Osteocyte (in vitro differentiated cells): ENCODE measurements at regions not wholly inside any gene's neighbourhood (a gene's known extent, or its start where the extent isn't known, plus 50 kb on each side); places are given as distances from the start of the nearest gene placed in this dataset.
A peak's percentile ranks its signal among the peaks of the same experiment; 100 is the strongest.
"Not testable (repeated sequence)": the region's sequence is repeated elsewhere in the genome, so short reads cannot be mapped to it uniquely, and the experiment has no call there.

Experiments
- DNase-seq: peaks from one replicate; pipeline ENCODE4 v3.0.0; 2021; ENCODE audit warnings: mixed read lengths; ENCODE audit not compliant: unreplicated experiment; ENCODE audit errors: extremely low spot score
- H3K27ac Mint-ChIP-seq: one replicate; pipeline ENCODE4 v1.8.0; 2021; ENCODE audit warnings: mild to moderate bottlenecking, mixed read lengths; ENCODE audit not compliant: unreplicated experiment
- H3K27me3 Mint-ChIP-seq: one replicate; pipeline ENCODE4 v1.8.0; 2021; ENCODE audit warnings: mixed read lengths; ENCODE audit not compliant: unreplicated experiment
- H3K36me3 Mint-ChIP-seq: one replicate; pipeline ENCODE4 v1.8.0; 2021; ENCODE audit warnings: mixed read lengths; ENCODE audit not compliant: unreplicated experiment
- H3K4me1 Mint-ChIP-seq: one replicate; pipeline ENCODE4 v1.8.0; 2021; ENCODE audit warnings: mixed read lengths; ENCODE audit not compliant: unreplicated experiment
- H3K4me3 Mint-ChIP-seq: one replicate; pipeline ENCODE4 v1.8.0; 2021; ENCODE audit warnings: mild to moderate bottlenecking, moderate library complexity, mixed read lengths; ENCODE audit not compliant: unreplicated experiment
- H3K9me3 Mint-ChIP-seq: one replicate; pipeline ENCODE4 v1.8.0; 2021; ENCODE audit warnings: mixed read lengths; ENCODE audit not compliant: unreplicated experiment
- TF ChIP-seq, protein P1 (sequence below): fragments of 200-600 bp; sonication (generic); IDR thresholded peaks from 2 replicates; pipeline ENCODE4 v1.5.0; 2021; ENCODE audit warnings: antibody characterized with exemption, mild to moderate bottlenecking, moderate library complexity

DNA sequence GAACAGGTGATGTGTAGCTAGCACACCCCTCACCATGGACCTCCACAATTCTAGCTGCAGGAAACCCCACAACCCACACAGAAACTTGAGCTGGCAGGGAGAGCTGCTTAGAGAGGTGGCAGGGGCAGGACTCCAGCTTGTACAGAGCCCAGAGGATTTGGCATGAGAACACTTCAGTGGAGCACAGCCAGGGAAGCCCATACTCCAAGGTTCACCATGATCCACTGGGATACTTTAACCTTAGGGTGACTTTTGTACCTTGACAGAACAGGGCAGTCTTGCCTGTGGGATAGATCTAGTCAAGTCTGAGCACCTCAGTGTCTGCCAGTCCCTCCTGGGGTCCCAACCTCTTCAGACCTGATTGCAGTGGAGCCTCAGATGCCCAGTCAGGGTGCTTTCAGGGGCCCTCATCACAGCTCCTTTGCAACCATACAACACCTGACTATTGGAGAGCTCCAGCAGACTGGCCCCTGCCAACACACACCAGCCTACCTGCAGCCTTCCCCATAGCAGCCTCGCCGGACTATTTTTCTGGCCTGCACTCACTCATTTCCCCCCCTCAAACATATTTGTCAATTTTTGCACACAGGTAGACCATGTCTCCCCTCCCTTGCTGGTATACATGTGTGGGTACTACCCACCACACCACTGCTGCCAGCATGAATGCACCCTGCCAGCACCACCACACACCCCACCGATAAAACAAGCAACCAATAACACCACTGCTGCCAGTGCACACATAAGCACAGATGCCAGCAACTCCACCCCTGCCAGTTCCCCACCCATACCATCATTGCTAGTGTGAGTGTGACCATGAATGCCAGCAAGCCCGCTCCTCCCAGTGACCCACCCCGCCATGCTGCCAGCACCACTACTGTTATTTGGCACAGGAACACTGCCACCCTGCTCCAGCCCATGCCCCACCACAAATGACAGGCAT lies 56.0 kb upstream of the CDX4 start:
- no peaks in the 10 kb centered on the region for H3K36me3 Mint-ChIP-seq
- no peaks in the 10 kb centered on the region for H3K27me3 Mint-ChIP-seq
- no peaks in the 10 kb centered on the region for H3K4me1 Mint-ChIP-seq
- TF ChIP-seq, protein P1, sequence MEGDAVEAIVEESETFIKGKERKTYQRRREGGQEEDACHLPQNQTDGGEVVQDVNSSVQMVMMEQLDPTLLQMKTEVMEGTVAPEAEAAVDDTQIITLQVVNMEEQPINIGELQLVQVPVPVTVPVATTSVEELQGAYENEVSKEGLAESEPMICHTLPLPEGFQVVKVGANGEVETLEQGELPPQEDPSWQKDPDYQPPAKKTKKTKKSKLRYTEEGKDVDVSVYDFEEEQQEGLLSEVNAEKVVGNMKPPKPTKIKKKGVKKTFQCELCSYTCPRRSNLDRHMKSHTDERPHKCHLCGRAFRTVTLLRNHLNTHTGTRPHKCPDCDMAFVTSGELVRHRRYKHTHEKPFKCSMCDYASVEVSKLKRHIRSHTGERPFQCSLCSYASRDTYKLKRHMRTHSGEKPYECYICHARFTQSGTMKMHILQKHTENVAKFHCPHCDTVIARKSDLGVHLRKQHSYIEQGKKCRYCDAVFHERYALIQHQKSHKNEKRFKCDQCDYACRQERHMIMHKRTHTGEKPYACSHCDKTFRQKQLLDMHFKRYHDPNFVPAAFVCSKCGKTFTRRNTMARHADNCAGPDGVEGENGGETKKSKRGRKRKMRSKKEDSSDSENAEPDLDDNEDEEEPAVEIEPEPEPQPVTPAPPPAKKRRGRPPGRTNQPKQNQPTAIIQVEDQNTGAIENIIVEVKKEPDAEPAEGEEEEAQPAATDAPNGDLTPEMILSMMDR: no peak
- H3K27ac Mint-ChIP-seq: no peak overlapping the region
- H3K4me3 Mint-ChIP-seq: no peak overlapping the region
- peaks cover 29% of the 10 kb centered on the region for H3K9me3 Mint-ChIP-seq
- DNase-seq: peak; percentile 65

DNA sequence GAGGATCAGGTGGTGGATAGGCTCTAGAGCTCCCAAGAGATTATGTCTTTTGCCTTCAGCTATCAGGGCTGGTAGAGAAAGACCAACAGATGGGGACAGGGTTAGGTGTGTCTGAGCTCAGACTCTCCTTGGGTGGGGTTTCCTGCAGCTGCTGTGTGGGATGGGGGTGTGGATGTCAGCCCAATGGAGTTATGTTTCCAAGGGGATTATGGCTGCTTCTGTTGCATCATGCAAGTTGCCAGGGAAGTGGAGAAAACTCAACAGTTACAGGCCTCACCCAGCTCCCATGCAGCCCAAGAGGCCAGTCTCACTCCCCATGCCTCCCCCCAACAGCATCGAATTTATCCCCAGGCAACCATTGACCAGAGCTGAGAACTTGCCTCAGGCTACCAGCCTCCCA lies 80.2 kb upstream of the CDX4 start:
- no peak overlapping the region for H3K27ac Mint-ChIP-seq
- H3K27me3 Mint-ChIP-seq: no peaks in the 10 kb centered on the region
- TF ChIP-seq, protein P1: no peak
- DNase-seq: no peak
- H3K4me1 Mint-ChIP-seq: no peaks in the 10 kb centered on the region
- H3K9me3 Mint-ChIP-seq: peaks cover 42% of the 10 kb centered on the region
- H3K36me3 Mint-ChIP-seq: no peaks in the 10 kb centered on the region
- no peak overlapping the region for H3K4me3 Mint-ChIP-seq

GRCh38 chrX:73357294-73357693 lies 89.6 kb upstream of the CDX4 start:
- H3K36me3 Mint-ChIP-seq, H3K27me3 Mint-ChIP-seq, DNase-seq, H3K4me3 Mint-ChIP-seq, H3K4me1 Mint-ChIP-seq, H3K27ac Mint-ChIP-seq: not testable (repeated sequence)
- H3K9me3 Mint-ChIP-seq: peaks cover 41% of the 10 kb centered on the region

DNA sequence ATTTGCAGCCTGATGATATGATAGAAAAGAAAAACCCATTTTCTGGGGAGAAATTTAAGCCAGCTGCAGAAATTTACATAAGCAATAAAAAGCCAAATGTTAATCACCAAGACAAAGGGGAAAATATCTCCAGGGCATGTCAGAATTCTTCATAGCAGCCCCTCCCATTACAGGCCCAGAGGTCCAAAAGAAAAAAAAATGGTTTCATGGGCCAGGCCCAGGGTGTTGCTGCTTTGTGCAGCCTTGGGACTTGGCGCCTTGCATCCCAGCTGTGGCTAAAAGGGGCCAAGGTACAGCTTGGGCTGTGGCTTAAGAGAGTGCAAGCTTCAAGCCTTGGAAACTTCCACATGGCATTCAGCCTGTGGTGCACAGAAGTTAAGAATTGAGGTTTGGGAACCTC lies 97.9 kb upstream of the CDX4 start:
- no peaks in the 10 kb centered on the region for H3K36me3 Mint-ChIP-seq
- H3K27ac Mint-ChIP-seq: no peak overlapping the region
- no peaks in the 10 kb centered on the region for H3K27me3 Mint-ChIP-seq
- no peak for DNase-seq
- TF ChIP-seq, protein P1: no peak
- H3K9me3 Mint-ChIP-seq: peaks cover 62% of the 10 kb centered on the region
- H3K4me1 Mint-ChIP-seq: no peaks in the 10 kb centered on the region
- H3K4me3 Mint-ChIP-seq: no peak overlapping the region

- TF ChIP-seq, protein P1: no peak
Observed at GRCh38 chrX:73337366-73337765, 109.5 kb upstream of the CDX4 start.

More at GRCh38 chrX:73337366-73337765, 109.5 kb upstream of the CDX4 start:
- Mint-ChIP-seq H3K9me3 (peaks cover 43% of the 10 kb centered on the region), H3K4me3 (no peak overlapping the region), H3K4me1 (no peaks in the 10 kb centered on the region), H3K27me3 (no peaks in the 10 kb centered on the region), H3K27ac (no peak overlapping the region), H3K36me3 (no peaks in the 10 kb centered on the region)
- no peak for DNase-seq
